IgD-negative memory B cell (primary cell): ENCODE measurements at regions not wholly inside any gene's neighbourhood (a gene's known extent, or its start where the extent isn't known, plus 50 kb on each side); places are given as distances from the start of the nearest gene placed in this dataset.

Experiments used
- H3K27ac Mint-ChIP-seq, 3 donors: one replicate each; pipeline ENCODE4 v1.8.0; 2020 to 2022; ENCODE audit warnings: mild to moderate bottlenecking in 3 of 3, mixed read lengths in 3 of 3, moderate library complexity in 1 of 3
- H3K27me3 Mint-ChIP-seq: one replicate; pipeline ENCODE4 v1.8.0; 2021; ENCODE audit warnings: mixed read lengths
- H3K36me3 Mint-ChIP-seq: one replicate; pipeline ENCODE4 v1.8.0; 2020; ENCODE audit warnings: mild to moderate bottlenecking, mixed read lengths
- H3K4me1 Mint-ChIP-seq, 3 donors: one replicate each; pipeline ENCODE4 v1.8.0; 2020 to 2022; ENCODE audit warnings: mixed read lengths in 3 of 3, mild to moderate bottlenecking in 1 of 3
- H3K4me3 Mint-ChIP-seq, 4 donors: one replicate each; pipeline ENCODE4 v1.8.0; 2020 to 2022; ENCODE audit warnings: mild to moderate bottlenecking in 4 of 4, mixed read lengths in 4 of 4, moderate library complexity in 3 of 4
- H3K9me3 Mint-ChIP-seq, 3 donors: one replicate each; pipeline ENCODE4 v1.8.0; 2020 to 2021; ENCODE audit warnings: mixed read lengths in 3 of 3, mild to moderate bottlenecking in 1 of 3

DNA sequence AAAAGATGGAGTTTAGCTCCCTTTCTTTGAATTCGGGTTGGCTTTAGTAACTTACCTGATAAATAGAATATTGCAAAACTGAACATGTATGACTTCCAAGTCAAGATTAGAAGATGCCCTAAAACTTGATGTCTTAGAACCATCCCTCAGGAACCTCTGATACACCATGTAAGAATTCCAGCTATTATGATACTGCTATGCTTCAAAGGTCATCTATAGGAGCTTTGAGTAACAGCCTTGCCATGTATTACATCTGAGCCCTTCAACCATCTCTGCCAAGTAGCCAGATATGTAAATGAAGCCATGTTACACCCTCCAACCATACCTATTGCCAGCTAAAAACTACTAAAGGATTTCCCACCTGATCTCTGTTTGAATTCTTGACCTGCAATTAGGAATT is 854.2 kb downstream of the SI start:
- no peaks in the 10 kb centered on the region for H3K36me3 Mint-ChIP-seq
- H3K4me3 Mint-ChIP-seq = no peak overlapping the region
- no peaks in the 10 kb centered on the region for H3K27me3 Mint-ChIP-seq
- H3K27ac Mint-ChIP-seq = no peak overlapping the region
- peaks cover 3 to 6% (median 6%) of the 10 kb centered on the region in 3 donors for H3K9me3 Mint-ChIP-seq
- H3K4me1 Mint-ChIP-seq = no peaks in the 10 kb centered on the region

DNA sequence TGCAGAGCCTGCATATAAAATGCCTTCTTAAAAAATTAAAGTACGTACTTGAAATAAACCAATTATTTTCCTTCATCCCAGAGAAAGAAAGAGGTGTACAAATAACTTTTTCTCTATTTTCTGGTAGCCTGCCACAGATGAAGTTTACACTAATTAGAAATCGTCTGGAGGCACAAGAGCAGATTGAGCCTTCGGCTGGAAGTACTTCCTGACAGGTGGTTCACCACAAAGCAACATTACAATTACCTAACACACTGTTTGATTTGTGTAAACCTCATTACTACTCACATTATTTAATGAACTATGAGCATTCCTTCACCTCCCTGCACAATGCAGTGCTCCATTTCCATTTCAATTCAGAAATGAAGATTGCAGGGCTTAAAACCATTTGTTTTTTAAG is 856.1 kb downstream of the SI start:
- H3K27ac Mint-ChIP-seq = no peak overlapping the region
- no peaks in the 10 kb centered on the region for H3K4me1 Mint-ChIP-seq
- H3K27me3 Mint-ChIP-seq = no peaks in the 10 kb centered on the region
- H3K36me3 Mint-ChIP-seq = peaks cover 2% of the 10 kb centered on the region
- peaks cover 5 to 10% (median 6%) of the 10 kb centered on the region in 3 donors for H3K9me3 Mint-ChIP-seq
- H3K4me3 Mint-ChIP-seq = no peak overlapping the region

DNA sequence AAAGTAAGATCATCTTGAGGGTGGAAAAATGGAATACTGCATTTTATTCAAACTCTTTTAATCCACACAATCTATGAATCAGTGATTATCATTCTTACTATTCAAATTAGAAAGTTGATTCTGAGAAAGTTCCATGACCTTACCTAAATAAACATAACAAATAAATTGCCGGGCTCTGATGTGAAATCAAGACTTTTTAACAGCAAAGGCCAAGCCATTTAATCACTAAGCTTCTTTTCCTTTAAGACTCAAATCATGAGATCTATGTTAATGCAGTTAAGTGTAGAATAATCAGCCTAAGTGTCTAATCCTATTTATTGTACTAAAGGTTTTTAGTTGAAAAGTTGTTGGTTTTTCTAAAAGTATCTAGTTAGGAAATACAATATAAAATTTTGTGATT is 857.0 kb downstream of the SI start:
- Mint-ChIP-seq H3K36me3 (peaks cover 2% of the 10 kb centered on the region), H3K9me3 (peaks cover 5 to 11% (median 6%) of the 10 kb centered on the region in 3 donors), H3K27me3 (no peaks in the 10 kb centered on the region), H3K27ac (no peak overlapping the region), H3K4me1 (no peaks in the 10 kb centered on the region), H3K4me3 (no peak overlapping the region)

DNA sequence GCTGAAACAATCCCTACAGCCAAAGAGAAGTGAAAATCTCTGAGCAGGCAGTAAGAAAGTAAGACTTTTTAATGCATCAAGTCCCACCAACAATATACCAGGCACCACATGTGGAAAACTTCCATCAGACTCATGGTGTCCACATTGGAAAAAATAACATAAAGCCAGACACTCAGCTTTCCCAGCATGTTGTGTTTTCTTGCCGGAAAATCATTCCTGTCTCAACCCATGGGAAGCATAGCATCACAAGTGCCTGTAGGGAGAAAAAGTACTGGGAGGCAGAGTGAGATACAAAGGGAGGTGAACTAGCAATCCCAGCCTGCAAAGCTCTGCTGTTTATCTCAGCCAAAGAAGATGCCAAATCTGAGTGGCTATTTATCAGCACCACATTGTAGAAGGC is 868.9 kb downstream of the SI start:
- Mint-ChIP-seq H3K27me3 (no peaks in the 10 kb centered on the region), H3K4me1 (no peaks in the 10 kb centered on the region), H3K36me3 (no peaks in the 10 kb centered on the region), H3K4me3 (no peak overlapping the region), H3K9me3 (peaks cover 0 to 2% (median 2%) of the 10 kb centered on the region in 3 donors), H3K27ac (no peak overlapping the region)

DNA sequence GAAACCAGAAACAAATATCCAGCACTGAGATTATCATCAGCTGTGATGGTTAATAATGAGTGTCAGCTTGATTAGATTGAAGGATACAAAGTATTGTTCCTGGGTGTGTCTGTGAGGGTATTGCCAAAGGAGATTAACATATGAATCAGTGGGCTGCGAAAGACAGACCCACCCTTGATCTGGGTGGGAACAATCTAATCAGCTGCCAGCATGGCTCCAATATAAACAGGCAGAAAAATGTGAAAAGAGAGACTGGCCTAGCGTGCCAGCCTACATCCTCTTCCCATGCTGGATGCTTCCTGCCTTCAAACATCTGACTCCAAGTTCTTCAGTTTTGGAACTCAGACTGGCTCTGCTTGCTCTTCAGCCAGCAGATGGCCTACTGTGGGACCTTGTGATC is 869.5 kb downstream of the SI start:
- peaks cover 0 to 2% (median 2%) of the 10 kb centered on the region in 3 donors for H3K9me3 Mint-ChIP-seq
- no peak overlapping the region for H3K4me3 Mint-ChIP-seq
- no peaks in the 10 kb centered on the region for H3K27me3 Mint-ChIP-seq

DNA sequence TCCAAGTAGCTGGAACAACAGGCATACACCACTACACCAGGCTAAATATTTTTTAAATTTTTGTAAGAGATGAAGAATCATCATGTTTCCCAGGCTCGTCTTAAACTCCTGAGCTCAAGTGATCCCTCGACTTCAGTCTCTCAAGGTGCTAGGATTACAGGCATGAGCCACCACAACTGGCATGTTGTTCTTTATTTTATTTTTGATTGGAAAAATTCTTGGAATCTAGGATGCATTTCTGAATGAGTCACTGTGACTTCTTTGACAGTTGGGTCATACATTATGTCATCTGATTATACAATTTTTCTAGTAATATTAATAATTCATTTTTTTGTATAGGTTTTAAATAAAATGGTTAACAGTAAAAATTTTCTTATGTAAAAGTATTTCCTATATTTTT is 870.2 kb downstream of the SI start:
- Mint-ChIP-seq H3K4me1 (no peaks in the 10 kb centered on the region), H3K36me3 (no peaks in the 10 kb centered on the region), H3K27ac (no peak overlapping the region), H3K9me3 (peaks cover 0 to 2% (median 2%) of the 10 kb centered on the region in 3 donors), H3K4me3 (no peak overlapping the region), H3K27me3 (no peaks in the 10 kb centered on the region)

More for the DNA sequence above, 869.5 kb downstream of the SI start:
- Mint-ChIP-seq H3K4me1 (no peaks in the 10 kb centered on the region), H3K27ac (no peak overlapping the region), H3K36me3 (no peaks in the 10 kb centered on the region)

DNA sequence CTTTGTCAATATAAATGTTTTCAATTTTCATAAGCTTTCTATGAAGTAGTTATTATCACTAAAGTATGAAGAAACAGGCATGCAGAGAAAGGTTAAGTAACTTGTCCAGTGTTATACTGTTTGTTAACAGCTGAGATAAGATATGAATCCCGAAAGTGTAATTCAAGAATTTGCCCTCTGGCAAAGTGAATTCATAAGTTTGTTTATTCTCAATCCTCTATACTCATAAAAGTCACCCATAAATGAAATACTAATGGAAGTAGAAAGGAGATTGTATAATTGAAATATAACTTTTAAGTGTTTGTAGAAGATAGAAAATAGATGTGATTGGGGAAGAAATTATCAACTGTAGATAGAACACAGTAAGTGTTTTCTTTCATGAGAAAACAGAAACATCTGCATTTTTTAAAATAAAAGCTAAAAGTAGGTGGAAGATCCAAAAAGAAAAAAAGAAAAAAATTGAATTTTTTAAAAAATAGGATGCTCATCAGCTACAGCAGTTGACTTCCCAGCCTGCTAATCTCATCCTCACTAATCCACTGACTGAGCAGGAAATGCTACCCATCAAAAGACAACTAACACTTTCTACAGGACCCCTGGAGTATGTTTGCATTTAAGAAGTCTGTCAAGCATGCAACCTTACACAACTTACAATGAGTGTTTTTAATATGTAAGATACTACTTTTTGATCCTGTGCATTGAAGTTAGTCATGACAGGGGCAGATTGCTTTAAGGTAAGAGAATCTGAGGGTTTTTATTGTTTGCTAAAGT is 878.1 kb downstream of the SI start:
- Mint-ChIP-seq H3K36me3 (peaks cover 1% of the 10 kb centered on the region), H3K4me3 (no peak overlapping the region), H3K27me3 (no peaks in the 10 kb centered on the region), H3K9me3 (peaks cover 0 to 6% (median 4%) of the 10 kb centered on the region in 3 donors), H3K4me1 (no peaks in the 10 kb centered on the region), H3K27ac (no peak overlapping the region)

DNA sequence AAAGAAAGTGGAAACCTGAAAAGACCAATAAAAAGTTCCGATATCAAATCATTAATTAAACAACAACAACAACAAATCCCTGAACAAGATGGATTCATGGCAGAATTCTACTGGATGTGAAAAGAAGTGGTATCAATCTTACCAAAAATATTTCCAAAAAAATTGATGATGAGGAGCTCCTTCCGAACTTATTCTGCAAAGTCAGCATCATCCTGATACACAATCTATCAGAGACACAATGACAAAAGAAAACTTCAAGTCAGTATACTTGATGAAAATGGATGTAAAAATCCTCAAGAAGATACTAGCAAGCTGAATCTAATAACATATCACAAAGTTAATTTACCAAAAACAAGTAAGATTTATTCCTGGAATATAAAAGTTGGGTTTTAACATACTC is 881.8 kb downstream of the SI start:
- no peaks in the 10 kb centered on the region for H3K27me3 Mint-ChIP-seq
- no peak overlapping the region for H3K27ac Mint-ChIP-seq
- H3K4me1 Mint-ChIP-seq = no peaks in the 10 kb centered on the region
- no peak overlapping the region for H3K4me3 Mint-ChIP-seq
- H3K9me3 Mint-ChIP-seq = peaks cover 0 to 6% (median 4%) of the 10 kb centered on the region in 3 donors
- H3K36me3 Mint-ChIP-seq = peaks cover 1% of the 10 kb centered on the region

DNA sequence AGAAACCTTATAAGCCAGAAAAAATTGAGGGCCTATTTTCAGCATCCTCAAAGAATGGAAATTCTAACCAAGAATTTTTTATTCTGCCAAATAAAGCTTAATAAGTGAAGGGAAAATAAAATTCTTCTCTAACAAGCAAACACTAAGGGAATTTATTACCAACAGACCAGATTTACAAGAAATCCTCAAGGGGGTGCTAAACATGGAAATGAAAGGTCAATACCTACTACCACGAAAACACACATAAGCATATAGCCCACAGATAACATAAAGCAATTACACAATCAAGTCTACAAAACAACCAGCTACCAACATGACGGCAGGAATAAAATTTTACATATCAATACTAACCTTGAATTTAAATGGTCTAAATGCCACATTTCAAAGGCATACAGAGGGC is 883.5 kb downstream of the SI start:
- H3K4me3 Mint-ChIP-seq = no peak overlapping the region
- peaks cover 2 to 4% (median 3%) of the 10 kb centered on the region in 3 donors for H3K9me3 Mint-ChIP-seq
- H3K36me3 Mint-ChIP-seq = peaks cover 1% of the 10 kb centered on the region
- no peaks in the 10 kb centered on the region for H3K4me1 Mint-ChIP-seq
- no peak overlapping the region for H3K27ac Mint-ChIP-seq
- H3K27me3 Mint-ChIP-seq = no peaks in the 10 kb centered on the region

DNA sequence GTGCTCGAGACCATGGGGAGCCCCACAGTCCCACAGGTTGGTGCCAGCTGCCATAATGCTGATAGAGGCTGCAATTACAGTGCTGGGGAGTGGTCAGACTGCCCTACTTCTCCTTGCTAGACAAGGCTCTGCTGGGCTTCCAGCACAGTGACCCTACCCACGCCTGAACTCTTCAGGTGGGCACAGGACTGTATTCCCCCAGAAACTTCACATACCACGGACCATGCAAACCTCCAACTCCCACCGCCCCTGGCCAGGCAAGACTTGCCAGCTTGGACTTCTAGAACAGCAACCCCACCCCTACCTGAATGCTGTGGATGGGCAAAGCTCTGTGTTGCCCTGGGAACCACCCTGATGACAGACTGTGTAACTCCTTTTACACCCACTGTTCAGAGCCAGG is 885.3 kb downstream of the SI start:
- H3K36me3 Mint-ChIP-seq = no peaks in the 10 kb centered on the region
- no peak overlapping the region for H3K27ac Mint-ChIP-seq
- H3K4me3 Mint-ChIP-seq = no peak overlapping the region
- H3K27me3 Mint-ChIP-seq = no peaks in the 10 kb centered on the region
- H3K4me1 Mint-ChIP-seq = no peaks in the 10 kb centered on the region
- H3K9me3 Mint-ChIP-seq = peaks cover 2 to 4% (median 2%) of the 10 kb centered on the region in 3 donors

DNA sequence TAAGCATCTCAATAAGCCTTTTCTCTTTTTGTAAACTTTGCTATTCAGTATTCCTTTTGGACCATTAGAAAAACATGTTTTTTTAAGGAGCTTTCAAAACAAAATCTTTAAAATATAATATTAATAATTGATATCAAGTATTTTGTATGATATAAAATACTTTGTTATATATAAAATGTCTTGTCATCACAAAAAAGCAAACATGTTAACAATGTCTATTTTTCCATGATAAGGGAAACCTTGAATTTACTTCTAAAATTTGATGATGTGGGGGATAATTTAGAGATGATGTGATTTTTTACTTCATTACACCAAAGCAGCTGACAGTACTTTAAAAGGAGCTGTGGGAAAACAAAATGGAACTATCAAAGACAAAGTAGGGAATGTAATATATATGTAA is 887.7 kb downstream of the SI start:
- H3K9me3 Mint-ChIP-seq = peaks cover 0 to 5% (median 3%) of the 10 kb centered on the region in 3 donors
- H3K4me1 Mint-ChIP-seq = no peaks in the 10 kb centered on the region
- no peak overlapping the region for H3K4me3 Mint-ChIP-seq
- no peaks in the 10 kb centered on the region for H3K27me3 Mint-ChIP-seq
- H3K36me3 Mint-ChIP-seq = no peaks in the 10 kb centered on the region
- H3K27ac Mint-ChIP-seq = no peak overlapping the region

DNA sequence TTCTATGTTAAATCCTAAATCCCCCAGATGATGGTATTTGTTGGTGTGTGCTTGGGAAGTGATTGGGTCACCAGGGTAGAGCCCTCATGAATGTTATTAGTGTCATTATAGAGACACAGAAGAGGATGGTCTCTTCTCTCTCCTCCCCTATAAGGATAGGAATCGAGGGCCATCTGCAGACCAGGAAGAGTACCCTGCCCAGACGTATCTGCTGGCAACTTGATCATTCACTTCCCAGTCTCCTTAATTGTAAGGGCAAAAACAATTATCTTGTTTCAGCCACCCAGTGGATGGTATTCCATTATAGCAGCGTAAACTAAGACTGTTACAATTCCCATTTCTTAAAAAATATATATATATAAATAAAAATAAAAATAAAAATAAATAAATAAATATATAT is 892.2 kb downstream of the SI start:
- Mint-ChIP-seq H3K4me3 (no peak overlapping the region), H3K27me3 (no peaks in the 10 kb centered on the region), H3K4me1 (no peaks in the 10 kb centered on the region), H3K27ac (no peak overlapping the region), H3K36me3 (no peaks in the 10 kb centered on the region), H3K9me3 (peaks cover 7 to 17% (median 7%) of the 10 kb centered on the region in 3 donors)

DNA sequence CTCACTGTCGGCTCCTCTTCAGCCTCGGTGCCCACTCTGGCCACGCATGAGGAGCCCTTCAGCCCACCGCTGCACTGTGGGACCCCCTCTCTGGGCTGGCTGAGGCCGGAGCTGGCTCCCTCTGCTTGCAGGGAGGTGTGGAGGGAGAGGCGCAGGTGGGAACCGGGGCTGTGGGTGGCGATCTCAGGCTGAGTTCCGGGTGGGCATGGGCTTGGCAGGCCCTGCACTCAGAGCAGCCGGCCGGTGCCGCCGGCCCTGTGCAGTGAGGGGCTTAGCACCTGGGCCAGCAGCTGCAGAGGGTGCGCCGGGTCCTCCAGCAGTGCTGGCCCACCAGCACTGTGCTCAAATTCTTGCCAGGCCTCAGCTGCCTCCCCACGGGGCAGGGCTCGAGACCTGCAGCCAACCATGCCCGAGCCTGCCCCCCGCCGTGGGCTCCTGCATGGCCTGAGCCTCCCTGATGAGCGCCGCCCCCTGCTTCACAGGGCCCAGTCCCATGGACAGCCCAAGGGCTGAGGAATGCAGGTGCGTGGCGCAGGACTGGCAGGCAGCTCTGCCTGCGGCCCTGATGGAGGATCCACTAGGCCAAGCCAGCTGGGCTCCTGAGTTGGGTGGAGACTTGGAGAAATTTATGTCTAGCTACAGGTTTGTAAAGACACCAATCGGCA is 899.1 kb downstream of the SI start:
- no peaks in the 10 kb centered on the region for H3K36me3 Mint-ChIP-seq
- H3K4me1 Mint-ChIP-seq = no peaks in the 10 kb centered on the region
- no peak overlapping the region for H3K27ac Mint-ChIP-seq
- no peaks in the 10 kb centered on the region for H3K27me3 Mint-ChIP-seq
- peaks cover 6 to 27% (median 6%) of the 10 kb centered on the region in 3 donors for H3K9me3 Mint-ChIP-seq
- no peak overlapping the region for H3K4me3 Mint-ChIP-seq

DNA sequence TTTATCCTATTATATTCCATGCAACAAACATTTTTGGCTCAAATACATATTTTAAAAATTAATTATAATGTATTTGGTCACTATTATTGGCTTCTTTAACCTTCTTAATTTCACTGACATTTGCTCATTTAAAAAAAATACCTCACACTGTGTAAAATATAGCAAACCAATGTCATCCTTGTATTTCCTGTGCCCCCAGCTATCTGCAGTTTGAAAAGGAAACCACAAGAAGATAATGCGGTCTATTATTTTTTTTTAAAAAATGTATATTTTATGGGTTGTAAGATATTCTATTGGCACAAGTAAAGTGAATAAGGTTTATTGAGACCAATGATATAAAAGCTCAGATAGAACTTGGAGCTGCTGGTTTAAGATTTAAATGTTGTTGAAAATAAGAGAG is 904.2 kb downstream of the SI start:
- no peaks in the 10 kb centered on the region for H3K27me3 Mint-ChIP-seq
- H3K4me3 Mint-ChIP-seq = no peak overlapping the region

DNA sequence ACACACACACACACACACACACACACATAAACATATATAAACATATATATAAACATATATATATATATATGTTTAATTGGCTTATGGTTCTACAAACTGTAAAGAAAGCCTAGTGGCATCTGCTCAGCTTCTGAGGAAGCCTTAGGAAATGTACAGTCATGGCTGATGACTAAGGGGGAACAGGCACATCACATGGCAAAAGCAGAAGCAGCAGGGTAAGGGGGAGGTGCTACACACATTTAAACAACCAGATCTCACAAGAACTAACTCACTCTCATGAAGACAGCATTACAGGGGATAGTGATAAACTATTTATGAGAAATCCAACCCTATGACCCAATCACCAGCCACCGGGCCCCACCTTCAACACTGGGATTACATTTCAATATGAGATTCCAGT is 922.9 kb downstream of the SI start:
- Mint-ChIP-seq H3K4me1 (no peaks in the 10 kb centered on the region), H3K27ac (no peak overlapping the region), H3K27me3 (no peaks in the 10 kb centered on the region), H3K4me3 (no peak overlapping the region), H3K36me3 (no peaks in the 10 kb centered on the region), H3K9me3 (peaks cover 5 to 16% (median 5%) of the 10 kb centered on the region in 3 donors)

More for the DNA sequence above, 904.2 kb downstream of the SI start:
- no peaks in the 10 kb centered on the region for H3K4me1 Mint-ChIP-seq
- peaks cover 0 to 6% (median 2%) of the 10 kb centered on the region in 3 donors for H3K9me3 Mint-ChIP-seq
- H3K27ac Mint-ChIP-seq = no peak overlapping the region
- no peaks in the 10 kb centered on the region for H3K36me3 Mint-ChIP-seq

DNA sequence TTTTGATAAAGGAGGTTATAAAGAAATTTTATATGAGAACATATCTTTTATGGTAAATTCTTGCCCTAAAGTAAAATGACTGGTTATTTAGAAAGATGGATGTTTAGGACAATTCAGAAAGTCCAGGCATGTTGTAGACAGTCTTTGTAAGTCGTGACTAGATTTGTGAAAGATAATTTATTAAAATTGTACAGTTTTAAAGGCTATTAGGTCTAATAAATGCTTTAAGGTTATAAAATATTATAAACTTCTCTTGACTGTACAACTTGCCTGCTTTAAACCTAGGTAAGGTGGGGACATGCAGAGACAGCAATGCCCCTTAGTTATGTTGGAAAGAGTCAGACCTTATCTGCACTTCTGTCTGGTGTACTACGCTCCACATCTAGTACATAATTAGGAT is 933.5 kb downstream of the SI start:
- no peak overlapping the region for H3K27ac Mint-ChIP-seq
- H3K4me1 Mint-ChIP-seq = no peaks in the 10 kb centered on the region
- no peak overlapping the region for H3K4me3 Mint-ChIP-seq
- no peaks in the 10 kb centered on the region for H3K36me3 Mint-ChIP-seq
- peaks cover 5 to 39% (median 7%) of the 10 kb centered on the region in 3 donors for H3K9me3 Mint-ChIP-seq
- H3K27me3 Mint-ChIP-seq = no peaks in the 10 kb centered on the region
